Bronchial epithelial cell (primary cell): ENCODE measurements at regions not wholly inside any gene's neighbourhood (a gene's known extent, or its start where the extent isn't known, plus 50 kb on each side); places are given as distances from the start of the nearest gene placed in this dataset.
A peak's percentile ranks its signal among the peaks of the same experiment; 100 is the strongest.

Experiments
- DNase-seq: peaks from one replicate; pipeline ENCODE4 v3.0.0-alpha.2; 2010; ENCODE audit warnings: low read depth
- FAIRE-seq: peaks from 2 replicates; lab custom pipeline; 2011; peaks lifted over from hg19 to GRCh38; lab: Jason Lieb, UNC
- H3K27me3 ChIP-seq: 2 replicates; pipeline ENCODE4 v1.5.1; 2011; ENCODE audit warnings: low read length; ENCODE audit not compliant: control insufficient read depth, insufficient read depth
- H3K36me3 ChIP-seq: 2 replicates; pipeline ENCODE4 v1.5.1; 2011; ENCODE audit warnings: low read length; ENCODE audit not compliant: control insufficient read depth, insufficient read depth
- H3K4me3 ChIP-seq: 2 replicates; pipeline ENCODE4 v1.5.1; 2011; ENCODE audit warnings: mild to moderate bottlenecking, low read depth, low read length, control low read depth
- TF ChIP-seq, protein P1 (sequence below): IDR thresholded peaks from 2 replicates; pipeline ENCODE4 v1.5.1; 2011; ENCODE audit warnings: mild to moderate bottlenecking, moderate library complexity, low read length, control low read depth, inconsistent platforms; ENCODE audit not compliant: insufficient read depth, severe bottlenecking

- DNase-seq (no peak), FAIRE-seq (no peak)
- H3K4me3 ChIP-seq = no peak overlapping the region
- H3K27me3 ChIP-seq = no peaks in the 10 kb centered on the region
- TF ChIP-seq, protein P1, sequence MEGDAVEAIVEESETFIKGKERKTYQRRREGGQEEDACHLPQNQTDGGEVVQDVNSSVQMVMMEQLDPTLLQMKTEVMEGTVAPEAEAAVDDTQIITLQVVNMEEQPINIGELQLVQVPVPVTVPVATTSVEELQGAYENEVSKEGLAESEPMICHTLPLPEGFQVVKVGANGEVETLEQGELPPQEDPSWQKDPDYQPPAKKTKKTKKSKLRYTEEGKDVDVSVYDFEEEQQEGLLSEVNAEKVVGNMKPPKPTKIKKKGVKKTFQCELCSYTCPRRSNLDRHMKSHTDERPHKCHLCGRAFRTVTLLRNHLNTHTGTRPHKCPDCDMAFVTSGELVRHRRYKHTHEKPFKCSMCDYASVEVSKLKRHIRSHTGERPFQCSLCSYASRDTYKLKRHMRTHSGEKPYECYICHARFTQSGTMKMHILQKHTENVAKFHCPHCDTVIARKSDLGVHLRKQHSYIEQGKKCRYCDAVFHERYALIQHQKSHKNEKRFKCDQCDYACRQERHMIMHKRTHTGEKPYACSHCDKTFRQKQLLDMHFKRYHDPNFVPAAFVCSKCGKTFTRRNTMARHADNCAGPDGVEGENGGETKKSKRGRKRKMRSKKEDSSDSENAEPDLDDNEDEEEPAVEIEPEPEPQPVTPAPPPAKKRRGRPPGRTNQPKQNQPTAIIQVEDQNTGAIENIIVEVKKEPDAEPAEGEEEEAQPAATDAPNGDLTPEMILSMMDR = no peak
- no peaks in the 10 kb centered on the region for H3K36me3 ChIP-seq
These were observed 159.5 kb downstream of the VRK1 start for GRCh38 chr14:96956464-96957239.

DNA sequence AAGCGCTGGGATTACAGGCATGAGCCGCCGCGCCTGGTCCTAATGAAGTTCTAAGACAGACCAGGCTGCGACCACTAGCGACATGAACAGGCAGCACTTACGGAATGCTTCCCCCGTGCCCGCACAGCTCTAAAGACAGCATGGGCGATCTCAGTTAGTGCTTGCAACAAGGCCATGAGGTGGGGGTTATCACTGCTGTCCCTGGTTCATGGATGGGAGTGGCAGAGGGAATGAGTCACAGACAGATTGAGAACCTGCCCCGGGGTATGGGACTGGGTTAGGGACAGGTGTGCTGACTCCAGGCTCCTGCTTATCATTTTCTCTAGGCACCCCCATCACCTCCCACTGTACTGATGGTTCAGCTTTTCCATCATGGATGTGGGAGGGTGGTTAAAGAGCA, 160.9 kb downstream of the VRK1 start:
- Histone ChIP-seq H3K4me3 (no peak overlapping the region), H3K27me3 (no peaks in the 10 kb centered on the region), H3K36me3 (no peaks in the 10 kb centered on the region)
- TF ChIP-seq, protein P1 = no peak
- DNase-seq (no peak), FAIRE-seq (peak; percentile 79)

DNA sequence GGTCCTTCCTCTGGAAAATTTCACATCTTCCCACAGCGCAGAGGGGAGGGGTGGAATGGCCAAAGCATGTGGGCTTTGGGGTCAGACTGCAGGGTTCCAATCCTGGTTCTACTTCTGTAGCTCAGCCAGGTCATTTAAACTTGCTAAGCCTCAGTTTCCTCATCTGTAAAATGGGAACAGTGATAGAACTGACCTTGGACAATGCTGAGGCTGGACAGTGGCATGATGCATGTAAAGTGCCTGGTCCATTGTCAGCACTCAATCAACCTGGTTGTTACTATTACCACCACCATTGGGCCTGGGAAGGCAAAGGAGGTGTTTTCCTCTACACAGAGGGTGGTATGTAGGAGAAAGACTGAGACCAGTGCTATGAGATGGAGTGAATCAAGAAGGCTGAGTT, 162.8 kb downstream of the VRK1 start:
- H3K4me3 ChIP-seq = no peak overlapping the region
- no peaks in the 10 kb centered on the region for H3K36me3 ChIP-seq
- FAIRE-seq = no peak
- TF ChIP-seq, protein P1 = no peak
- DNase-seq = no peak
- no peaks in the 10 kb centered on the region for H3K27me3 ChIP-seq

DNA sequence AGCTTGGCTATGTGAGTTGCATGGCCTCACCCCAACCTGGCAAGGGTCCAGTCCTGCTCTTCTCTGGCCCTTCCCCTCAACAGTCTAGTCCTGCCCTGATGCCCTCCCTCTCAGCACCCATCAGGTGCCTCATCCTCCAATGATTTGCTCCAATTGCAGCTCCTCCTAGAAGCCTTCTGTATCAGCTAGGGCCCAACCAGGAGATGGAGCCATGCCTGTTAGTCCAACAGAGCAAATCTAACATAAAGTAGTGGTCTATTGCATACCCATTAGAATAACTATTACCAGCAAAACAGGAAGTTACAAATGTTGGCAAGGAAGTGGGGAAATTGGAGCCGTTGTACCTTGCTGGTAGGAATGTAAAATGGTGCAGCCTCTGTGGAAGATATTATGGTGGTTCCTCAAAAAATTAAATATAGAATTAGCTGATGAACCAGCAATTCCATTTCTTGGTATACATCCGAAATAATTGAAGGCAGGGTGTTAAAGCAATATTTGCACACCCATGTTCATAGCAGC, 163.5 kb downstream of the VRK1 start:
- TF ChIP-seq, protein P1 = no peak
- Histone ChIP-seq H3K36me3 (no peaks in the 10 kb centered on the region), H3K27me3 (no peaks in the 10 kb centered on the region), H3K4me3 (no peak overlapping the region)
- no peak for FAIRE-seq
- DNase-seq = no peak

DNA sequence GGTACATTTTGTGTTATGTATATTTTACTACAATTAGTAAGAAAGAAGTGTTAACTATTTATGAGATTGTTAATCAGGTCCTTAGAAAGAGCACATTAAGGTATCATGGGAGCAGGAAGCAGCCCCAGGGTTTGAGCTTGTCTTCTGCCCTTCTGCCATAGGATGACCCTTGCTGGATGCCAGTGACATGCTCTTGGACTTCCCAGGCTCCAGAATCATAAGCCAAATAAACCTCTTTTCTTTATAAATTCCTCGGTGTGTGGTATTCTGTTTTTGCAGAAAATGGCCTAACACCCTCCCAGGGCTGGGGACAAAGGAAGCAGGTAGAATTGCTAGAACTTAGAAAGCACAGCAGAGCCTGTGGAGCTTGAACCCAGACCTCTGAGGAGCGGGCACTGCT, 164.7 kb downstream of the VRK1 start:
- DNase-seq = no peak
- TF ChIP-seq, protein P1 = no peak
- Histone ChIP-seq H3K27me3 (no peaks in the 10 kb centered on the region), H3K4me3 (no peak overlapping the region), H3K36me3 (no peaks in the 10 kb centered on the region)
- no peak for FAIRE-seq
